HEK293T (cell line): ENCODE measurements at regions not wholly inside any gene's neighbourhood (a gene's known extent, or its start where the extent isn't known, plus 50 kb on each side); places are given as distances from the start of the nearest gene placed in this dataset.

Experiments
- ARNT ChIP-seq: fragments of 450-650 bp; IDR thresholded peaks from 2 replicates; pipeline ENCODE4 v1.6.1; 2017; ENCODE audit warnings: mild to moderate bottlenecking
- BHLHE40 ChIP-seq: fragments of 450-650 bp; IDR thresholded peaks from 2 replicates; pipeline ENCODE4 v1.6.1; 2016; ENCODE audit warnings: mild to moderate bottlenecking, moderate library complexity, borderline replicate concordance
- CTBP1 ChIP-seq: fragments of 450-650 bp; IDR thresholded peaks from 2 replicates; pipeline ENCODE4 v1.6.1; 2016; ENCODE audit warnings: borderline replicate concordance
- ELF4 ChIP-seq: fragments of 450-650 bp; IDR thresholded peaks from 2 replicates; pipeline ENCODE4 v1.6.1; 2017; ENCODE audit warnings: antibody characterized with exemption
- FOXA1 ChIP-seq: fragments of 450-650 bp; IDR thresholded peaks from 2 replicates; pipeline ENCODE4 v1.6.1; 2016; ENCODE audit warnings: mild to moderate bottlenecking
- FOXK2 ChIP-seq: fragments of 450-650 bp; IDR thresholded peaks from 2 replicates; pipeline ENCODE4 v1.6.1; 2016; ENCODE audit warnings: mild to moderate bottlenecking
- FOXM1 ChIP-seq: fragments of 450-650 bp; IDR thresholded peaks from 2 replicates; pipeline ENCODE4 v1.6.1; 2017; ENCODE audit warnings: mild to moderate bottlenecking, borderline replicate concordance
- HDGF ChIP-seq: fragments of 450-650 bp; IDR thresholded peaks from 2 replicates; pipeline ENCODE4 v1.6.1; 2017; ENCODE audit warnings: antibody characterized with exemption, borderline replicate concordance
- L3MBTL2 ChIP-seq: fragments of 450-650 bp; conservative IDR thresholded peaks from 2 replicates; pipeline ENCODE4 v1.6.1; 2016; ENCODE audit warnings: mild to moderate bottlenecking
- NFRKB ChIP-seq: fragments of 450-650 bp; IDR thresholded peaks from 2 replicates; pipeline ENCODE4 v1.6.1; 2016; ENCODE audit warnings: mild to moderate bottlenecking, moderate library complexity
- PKNOX1 ChIP-seq: fragments of 450-650 bp; IDR thresholded peaks from 2 replicates; pipeline ENCODE4 v1.6.1; 2016
- SP1 ChIP-seq: fragments of 450-650 bp; IDR thresholded peaks from 2 replicates; pipeline ENCODE4 v1.6.1; 2017
- TARDBP ChIP-seq: fragments of 450-650 bp; IDR thresholded peaks from 2 replicates; pipeline ENCODE4 v1.6.1; 2016
- ZNF384 ChIP-seq: fragments of 450-650 bp; IDR thresholded peaks from 2 replicates; pipeline ENCODE4 v1.6.1; 2016

GRCh38 chr6:96304997-96305396 lies 216.6 kb upstream of the UFL1 start:
- TF ChIP-seq SP1 (no peak), BHLHE40 (no peak), FOXM1 (no peak), HDGF (no peak), FOXK2 (no peak), CTBP1 (no peak), L3MBTL2 (no peak), FOXA1 (no peak), ELF4 (no peak), ZNF384 (no peak), ARNT (no peak), NFRKB (no peak), PKNOX1 (no peak), TARDBP (no peak)
